Adipocyte (in vitro differentiated cells): ENCODE measurements at regions not wholly inside any gene's neighbourhood (a gene's known extent, or its start where the extent isn't known, plus 50 kb on each side); places are given as distances from the start of the nearest gene placed in this dataset.

Experiments
- DNase-seq: peaks from one replicate; pipeline ENCODE4 v3.0.0-alpha.2; 2015; ENCODE audit warnings: low read depth
- H3K27me3 ChIP-seq: replicated peaks from 2 replicates; pipeline ENCODE4 v1.7.0; 2013; ENCODE audit warnings: mild to moderate bottlenecking, low read length, moderate library complexity; ENCODE audit not compliant: control insufficient read depth, insufficient read depth
- H3K36me3 ChIP-seq: 2 replicates; pipeline ENCODE4 v1.7.0; 2013; ENCODE audit warnings: low read length, mild to moderate bottlenecking, moderate library complexity; ENCODE audit not compliant: control insufficient read depth, insufficient read depth, severe bottlenecking
- H3K4me1 ChIP-seq: 2 replicates; pipeline ENCODE4 v1.7.0; 2013; ENCODE audit warnings: mild to moderate bottlenecking, low read length, moderate library complexity; ENCODE audit not compliant: control insufficient read depth, insufficient read depth
- H3K4me3 ChIP-seq: 2 replicates; pipeline ENCODE4 v1.7.0; 2013; ENCODE audit warnings: mild to moderate bottlenecking, low read length, moderate library complexity
- H3K9ac ChIP-seq: 2 replicates; pipeline ENCODE4 v1.7.0; 2013; ENCODE audit warnings: mild to moderate bottlenecking, low read length, moderate library complexity
- H3K9me3 ChIP-seq: 2 replicates; pipeline ENCODE4 v1.7.0; 2013; ENCODE audit warnings: mild to moderate bottlenecking, low read length, moderate library complexity; ENCODE audit not compliant: control insufficient read depth

DNA sequence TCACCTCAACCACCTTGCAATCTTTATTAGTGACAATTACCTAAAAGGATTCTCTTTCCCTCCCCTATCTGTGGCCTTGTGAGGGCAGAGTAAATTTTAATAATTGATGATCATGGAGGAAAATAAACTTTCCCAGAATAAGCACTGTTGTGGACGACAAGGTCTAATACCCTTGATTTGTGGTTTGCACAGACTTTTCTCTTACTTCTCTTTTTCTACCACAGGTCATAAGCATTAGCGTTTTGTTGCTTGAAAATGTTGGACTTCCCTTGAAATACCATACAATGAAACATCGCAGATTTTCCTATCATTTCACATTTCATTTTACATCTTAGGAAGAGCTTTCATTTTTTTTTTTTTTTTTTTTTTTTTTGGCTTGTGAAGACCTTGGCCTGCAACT lies 188.1 kb upstream of the TMEM72 start:
- no peak overlapping the region for H3K9ac ChIP-seq
- H3K9me3 ChIP-seq, result peaks cover 6% of the 10 kb centered on the region
- DNase-seq, result no peak
- H3K4me3 ChIP-seq, result no peak overlapping the region
- H3K36me3 ChIP-seq, result no peaks in the 10 kb centered on the region
- peaks cover 33% of the 10 kb centered on the region for H3K4me1 ChIP-seq
- H3K27me3 ChIP-seq, result no peaks in the 10 kb centered on the region

DNA sequence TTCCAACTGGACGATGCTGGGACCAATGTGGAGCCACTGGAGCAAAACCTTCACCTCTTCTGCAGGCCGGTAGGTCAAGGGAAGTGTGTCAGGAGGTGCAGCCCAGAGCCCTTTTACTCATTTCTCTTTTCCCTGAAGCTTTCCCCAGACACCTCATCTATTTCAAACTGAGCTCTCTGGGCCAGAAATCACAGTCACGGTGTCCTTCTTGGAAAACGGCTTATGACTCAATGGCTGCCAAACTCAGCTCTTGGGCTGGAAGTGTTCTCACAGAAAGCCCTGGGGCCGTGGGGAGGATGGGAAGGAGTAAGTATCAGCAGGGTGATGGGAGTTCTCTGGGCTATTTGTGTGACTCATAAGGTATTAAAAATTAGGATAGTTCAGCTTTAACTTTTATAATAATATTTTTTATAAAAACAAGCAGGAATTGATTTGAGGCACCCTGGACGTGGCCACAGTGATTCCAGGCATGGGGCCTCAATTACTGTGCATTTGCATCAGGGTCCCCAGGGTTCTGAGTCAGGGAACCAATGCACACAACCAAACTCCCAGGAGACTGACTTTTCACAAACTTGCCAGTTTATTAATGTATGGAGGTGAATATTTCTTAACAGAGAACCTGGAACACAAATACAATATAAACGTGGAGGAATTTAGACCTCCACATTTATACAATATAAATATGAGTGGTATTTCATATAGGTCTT lies 187.4 kb upstream of the TMEM72 start:
- H3K4me1 ChIP-seq, result peaks cover 33% of the 10 kb centered on the region
- H3K9me3 ChIP-seq, result peaks cover 6% of the 10 kb centered on the region
- H3K36me3 ChIP-seq, result no peaks in the 10 kb centered on the region
- H3K9ac ChIP-seq, result peak overlapping the region; percentile 68
- DNase-seq, result peak; percentile 73
- H3K27me3 ChIP-seq, result no peaks in the 10 kb centered on the region
- H3K4me3 ChIP-seq, result peak overlapping the region; percentile 3

- peak overlapping the region; percentile 68 for H3K9ac ChIP-seq
- H3K27me3 ChIP-seq, result no peaks in the 10 kb centered on the region
- DNase-seq, result peak; percentile 64
- peaks cover 6% of the 10 kb centered on the region for H3K9me3 ChIP-seq
- H3K4me1 ChIP-seq, result peaks cover 33% of the 10 kb centered on the region
- peak overlapping the region; percentile 56 for H3K4me3 ChIP-seq
- H3K36me3 ChIP-seq, result no peaks in the 10 kb centered on the region
Observed at GRCh38 chr10:44724415-44725174, 186.5 kb upstream of the TMEM72 start.

DNA sequence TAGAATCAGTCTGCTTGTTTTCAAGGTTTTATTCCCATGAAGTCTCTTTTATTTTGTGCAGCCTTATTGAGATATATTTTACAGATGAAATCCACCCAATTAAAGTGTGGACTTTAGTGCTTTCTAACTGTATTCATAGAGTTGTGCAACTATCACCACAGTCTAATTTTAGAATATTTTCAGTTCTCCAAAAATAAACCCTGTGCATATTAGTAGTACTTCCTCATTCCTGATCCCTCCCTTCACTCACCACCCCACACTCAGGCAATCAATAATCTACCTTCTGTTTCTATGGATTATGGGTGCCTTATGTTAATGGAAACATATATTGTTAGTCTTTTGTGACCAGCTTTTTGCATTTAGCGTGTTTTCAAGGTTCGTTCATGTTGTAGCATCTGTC lies 185.7 kb upstream of the TMEM72 start:
- H3K36me3 ChIP-seq, result no peaks in the 10 kb centered on the region
- peaks cover 33% of the 10 kb centered on the region for H3K4me1 ChIP-seq
- DNase-seq, result peak; percentile 64
- peak overlapping the region; percentile 56 for H3K4me3 ChIP-seq
- peaks cover 10% of the 10 kb centered on the region for H3K9me3 ChIP-seq
- peak overlapping the region; percentile 68 for H3K9ac ChIP-seq
- H3K27me3 ChIP-seq, result no peaks in the 10 kb centered on the region

GRCh38 chr10:44731283-44731682 lies 179.9 kb upstream of the TMEM72 start:
- Histone ChIP-seq H3K36me3 (no peaks in the 10 kb centered on the region), H3K27me3 (no peaks in the 10 kb centered on the region), H3K9me3 (peaks cover 12% of the 10 kb centered on the region), H3K4me3 (no peak overlapping the region), H3K9ac (no peak overlapping the region), H3K4me1 (no peaks in the 10 kb centered on the region)
- DNase-seq, result no peak

DNA sequence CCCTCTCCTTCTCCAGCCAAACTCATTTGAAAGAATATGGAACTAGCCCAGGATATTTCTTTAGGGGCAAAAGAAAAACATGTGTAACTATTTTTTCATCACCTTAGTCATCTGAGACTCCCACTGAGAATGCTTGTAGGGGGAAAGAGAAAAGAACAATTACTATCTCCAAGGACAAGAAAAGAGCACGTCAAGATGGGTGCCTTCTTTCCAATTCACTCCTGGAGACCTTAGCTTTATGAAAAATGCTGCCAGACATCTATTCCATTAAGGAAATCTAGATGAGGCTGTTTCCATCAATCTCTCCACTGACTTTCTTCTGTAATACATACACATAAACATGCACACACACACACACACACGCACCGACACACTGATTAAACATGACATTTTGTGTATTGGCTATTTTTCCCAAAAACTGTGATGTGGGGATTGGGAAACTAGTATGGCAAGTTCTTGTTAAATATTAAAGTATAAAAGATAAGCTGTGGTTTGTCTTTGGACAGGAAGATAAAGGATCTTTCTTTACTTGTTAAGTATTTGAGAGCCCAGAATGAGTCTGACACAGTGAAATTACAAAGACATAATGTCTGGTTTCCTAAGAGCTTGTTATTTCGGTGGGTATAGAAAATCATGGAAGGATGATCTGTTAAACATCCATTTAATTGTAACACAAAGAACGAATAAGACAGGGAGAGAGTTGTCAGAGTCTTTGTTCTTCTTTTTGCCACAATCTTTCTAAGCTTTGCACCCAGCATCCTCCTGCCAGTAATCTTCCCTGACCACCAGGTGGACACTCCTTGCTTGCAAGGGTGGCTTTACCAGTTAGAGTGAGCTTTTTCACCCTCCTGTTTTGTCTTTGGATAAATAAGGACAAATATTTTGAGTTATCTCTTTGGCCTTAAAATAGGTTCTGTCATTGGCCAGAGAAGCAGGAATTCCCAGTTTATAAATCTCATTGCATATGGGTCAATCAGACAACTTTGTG lies 177.3 kb upstream of the TMEM72 start:
- Histone ChIP-seq H3K9me3 (peaks cover 6% of the 10 kb centered on the region), H3K4me3 (no peak overlapping the region), H3K9ac (no peak overlapping the region), H3K36me3 (no peaks in the 10 kb centered on the region), H3K4me1 (no peaks in the 10 kb centered on the region), H3K27me3 (no peaks in the 10 kb centered on the region)
- no peak for DNase-seq

- Histone ChIP-seq H3K27me3 (no peaks in the 10 kb centered on the region), H3K4me3 (no peak overlapping the region), H3K4me1 (no peaks in the 10 kb centered on the region), H3K36me3 (no peaks in the 10 kb centered on the region), H3K9me3 (no peaks in the 10 kb centered on the region), H3K9ac (no peak overlapping the region)
- no peak for DNase-seq
Observed at GRCh38 chr10:44742248-44742647, 168.9 kb upstream of the TMEM72 start.

- Histone ChIP-seq H3K4me1 (no peaks in the 10 kb centered on the region), H3K9me3 (no peaks in the 10 kb centered on the region), H3K36me3 (no peaks in the 10 kb centered on the region), H3K27me3 (no peaks in the 10 kb centered on the region), H3K9ac (no peak overlapping the region), H3K4me3 (no peak overlapping the region)
- DNase-seq, result no peak
Observed at GRCh38 chr10:44743535-44743934, 167.6 kb upstream of the TMEM72 start.

GRCh38 chr10:44745920-44746319 lies 165.2 kb upstream of the TMEM72 start:
- DNase-seq, result no peak
- no peaks in the 10 kb centered on the region for H3K27me3 ChIP-seq
- H3K36me3 ChIP-seq, result no peaks in the 10 kb centered on the region
- H3K4me1 ChIP-seq, result no peaks in the 10 kb centered on the region
- H3K4me3 ChIP-seq, result no peak overlapping the region
- no peaks in the 10 kb centered on the region for H3K9me3 ChIP-seq
- H3K9ac ChIP-seq, result no peak overlapping the region

- Histone ChIP-seq H3K36me3 (no peaks in the 10 kb centered on the region), H3K4me3 (no peak overlapping the region), H3K9me3 (no peaks in the 10 kb centered on the region), H3K27me3 (no peaks in the 10 kb centered on the region), H3K4me1 (peaks cover 6% of the 10 kb centered on the region), H3K9ac (no peak overlapping the region)
- no peak for DNase-seq
Observed at GRCh38 chr10:44747593-44748172, 163.5 kb upstream of the TMEM72 start.
